ENCODE measurements at regions not wholly inside any gene's neighbourhood (a gene's known extent, or its start where the extent isn't known, plus 50 kb on each side); places are given as distances from the start of the nearest gene placed in this dataset.

DNA sequence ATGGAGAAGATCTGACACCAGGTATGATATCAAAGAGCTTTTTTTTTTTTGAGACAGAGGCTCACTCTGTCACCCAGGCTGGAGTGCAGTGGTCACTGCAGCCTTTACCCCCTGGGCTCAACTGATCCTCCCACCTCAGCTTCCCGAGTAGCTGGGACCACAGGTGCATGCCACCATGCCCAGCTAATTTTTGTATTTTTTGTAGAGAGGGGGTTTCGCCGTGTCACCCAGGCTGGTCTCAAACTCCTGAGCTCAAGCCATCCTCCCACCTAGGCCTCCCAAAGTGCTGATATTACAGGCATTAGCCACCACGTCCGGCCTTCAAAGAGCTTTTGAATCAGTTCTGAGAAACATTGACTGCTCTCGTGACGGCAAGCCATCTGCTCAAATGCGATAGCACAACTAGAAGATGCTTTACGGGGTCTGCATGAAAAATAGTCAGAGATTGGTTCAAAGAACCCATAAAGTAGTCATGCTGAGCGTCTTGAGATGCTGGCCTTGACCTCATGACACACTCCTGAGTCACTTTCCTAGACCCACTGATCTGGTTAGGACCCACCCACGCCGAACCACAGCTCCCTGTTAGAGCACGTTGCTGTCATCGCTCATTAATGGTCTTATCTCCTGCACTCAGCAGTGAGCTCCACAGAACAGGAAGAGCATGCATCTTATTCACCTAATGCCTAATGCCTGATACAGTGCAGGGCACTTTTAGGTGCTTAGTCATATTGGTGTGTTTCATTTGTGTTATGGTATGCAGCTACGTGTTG is 57.0 kb upstream of the NR2F2 start:
- H3F3A ChIP-seq (ENCODE audit: low read depth), result no peaks in the 10 kb centered on the region
- H4K20me1 ChIP-seq (ENCODE audit: insufficient read depth, low read length, poor library complexity, severe bottlenecking), result no peaks in the 10 kb centered on the region
- no peaks in the 10 kb centered on the region for H3K9me2 ChIP-seq (replicated peaks; ENCODE audit: low read depth, low read length)
- peak overlapping the region; percentile 17 for H3K4me2 ChIP-seq (ENCODE audit: low read depth, low read length, poor library complexity, severe bottlenecking)
- no peak overlapping the region for H3K4me3 ChIP-seq (ENCODE audit: low read length, poor library complexity, severe bottlenecking)
- no peaks in the 10 kb centered on the region for H3K27me3 ChIP-seq (ENCODE audit: insufficient read depth, low read length, poor library complexity, severe bottlenecking)
- no peak overlapping the region for H2AFZ ChIP-seq (ENCODE audit: low read length)
- H3K9me3 ChIP-seq (ENCODE audit: insufficient read depth, low read depth, low read length), result no peaks in the 10 kb centered on the region
- no peaks in the 10 kb centered on the region for H3K79me2 ChIP-seq (ENCODE audit: insufficient read depth, low read length)
- peaks cover 3% of the 10 kb centered on the region for H3K4me1 ChIP-seq (ENCODE audit: insufficient read depth, low read length, poor library complexity, severe bottlenecking)
- H3K9ac ChIP-seq (ENCODE audit: low read depth, low read length, poor library complexity, severe bottlenecking), result no peak overlapping the region
- no peaks in the 10 kb centered on the region for H3K36me3 ChIP-seq (ENCODE audit: insufficient read depth, low read length)
- TF ChIP-seq EZH2phosphoT487 (IDR thresholded peaks at IDR 0.05; ENCODE audit: borderline replicate concordance) (no peak), CTCF (conservative IDR thresholded peaks at IDR 0.05; ENCODE audit: low read length) (no peak)

- Histone ChIP-seq H3K9me2 (replicated peaks; ENCODE audit: low read depth, low read length) (no peaks in the 10 kb centered on the region), H3K4me3 (ENCODE audit: low read length, poor library complexity, severe bottlenecking) (no peak overlapping the region), H3K9ac (ENCODE audit: low read depth, low read length, poor library complexity, severe bottlenecking) (no peak overlapping the region), H3K4me1 (ENCODE audit: insufficient read depth, low read length, poor library complexity, severe bottlenecking) (peaks cover 3% of the 10 kb centered on the region), H3K4me2 (ENCODE audit: low read depth, low read length, poor library complexity, severe bottlenecking) (peak overlapping the region; percentile 17), H2AFZ (ENCODE audit: low read length) (no peak overlapping the region), H3K9me3 (ENCODE audit: insufficient read depth, low read depth, low read length) (no peaks in the 10 kb centered on the region), H3K27me3 (ENCODE audit: insufficient read depth, low read length, poor library complexity, severe bottlenecking) (no peaks in the 10 kb centered on the region), H4K20me1 (ENCODE audit: insufficient read depth, low read length, poor library complexity, severe bottlenecking) (no peaks in the 10 kb centered on the region), H3F3A (ENCODE audit: low read depth) (no peaks in the 10 kb centered on the region), H3K79me2 (ENCODE audit: insufficient read depth, low read length) (no peaks in the 10 kb centered on the region), H3K36me3 (ENCODE audit: insufficient read depth, low read length) (no peaks in the 10 kb centered on the region)
- TF ChIP-seq EZH2phosphoT487 (IDR thresholded peaks at IDR 0.05; ENCODE audit: borderline replicate concordance), result no peak
- no peak for TF ChIP-seq CTCF (conservative IDR thresholded peaks at IDR 0.05; ENCODE audit: low read length)
These were observed 56.4 kb upstream of the NR2F2 start for GRCh38 chr15:96274087-96274440.

DNA sequence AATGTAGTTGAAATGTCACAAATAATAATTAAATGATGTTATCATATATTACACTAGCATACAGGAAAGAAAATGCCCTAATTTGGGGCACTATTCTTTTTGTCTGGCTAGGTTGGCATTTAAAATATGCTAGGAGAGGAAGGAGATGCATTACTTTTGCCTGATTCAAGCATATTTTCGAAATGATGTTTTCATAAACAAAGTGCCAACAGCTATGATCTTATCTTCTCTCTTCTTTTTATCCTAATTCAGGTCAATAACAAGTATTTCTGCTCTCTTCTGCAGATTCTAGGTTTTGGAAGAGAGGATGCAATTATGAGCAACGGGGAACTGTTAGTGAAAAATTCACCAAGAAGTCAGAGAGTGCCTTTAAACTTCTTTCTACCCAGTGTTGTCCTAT is 55.8 kb upstream of the NR2F2 start:
- Histone ChIP-seq H3K4me3 (ENCODE audit: low read length, poor library complexity, severe bottlenecking) (no peak overlapping the region), H3K9me3 (ENCODE audit: insufficient read depth, low read depth, low read length) (no peaks in the 10 kb centered on the region), H3K4me1 (ENCODE audit: insufficient read depth, low read length, poor library complexity, severe bottlenecking) (peaks cover 3% of the 10 kb centered on the region), H3F3A (ENCODE audit: low read depth) (no peaks in the 10 kb centered on the region), H3K9ac (ENCODE audit: low read depth, low read length, poor library complexity, severe bottlenecking) (no peak overlapping the region), H3K9me2 (replicated peaks; ENCODE audit: low read depth, low read length) (no peaks in the 10 kb centered on the region), H3K4me2 (ENCODE audit: low read depth, low read length, poor library complexity, severe bottlenecking) (no peak overlapping the region), H2AFZ (ENCODE audit: low read length) (no peak overlapping the region), H3K27me3 (ENCODE audit: insufficient read depth, low read length, poor library complexity, severe bottlenecking) (no peaks in the 10 kb centered on the region), H4K20me1 (ENCODE audit: insufficient read depth, low read length, poor library complexity, severe bottlenecking) (no peaks in the 10 kb centered on the region), H3K79me2 (ENCODE audit: insufficient read depth, low read length) (no peaks in the 10 kb centered on the region), H3K36me3 (ENCODE audit: insufficient read depth, low read length) (no peaks in the 10 kb centered on the region)
- no peak for TF ChIP-seq CTCF (conservative IDR thresholded peaks at IDR 0.05; ENCODE audit: low read length)
- no peak for TF ChIP-seq EZH2phosphoT487 (IDR thresholded peaks at IDR 0.05; ENCODE audit: borderline replicate concordance)
